ENCODE measurements at regions not wholly inside any gene's neighbourhood (a gene's known extent, or its start where the extent isn't known, plus 50 kb on each side); places are given as distances from the start of the nearest gene placed in this dataset.
A peak's percentile ranks its signal among the peaks of the same experiment; 100 is the strongest.

DNA sequence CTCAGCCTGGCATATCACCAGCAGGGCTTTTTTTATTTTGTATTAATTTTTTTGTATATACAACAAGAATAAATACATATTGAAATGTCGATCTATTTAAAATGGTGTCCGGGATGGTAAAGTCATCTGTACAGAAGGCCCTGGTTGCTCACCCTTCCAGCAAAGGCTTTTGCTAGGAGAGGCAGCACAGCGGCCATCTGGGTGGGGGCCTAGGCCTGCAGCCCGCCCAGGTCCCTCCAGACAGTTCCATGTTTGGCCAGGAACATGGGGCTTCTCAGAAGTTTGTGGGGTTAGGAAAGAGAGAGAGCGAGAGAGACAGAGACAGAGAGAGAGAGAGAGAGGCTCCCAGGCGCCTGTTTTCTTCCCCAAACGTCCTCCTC lies 152.6 kb upstream of the LYZL2 start:
- no peaks in the 10 kb centered on the region for H3K27me3 ChIP-seq

DNA sequence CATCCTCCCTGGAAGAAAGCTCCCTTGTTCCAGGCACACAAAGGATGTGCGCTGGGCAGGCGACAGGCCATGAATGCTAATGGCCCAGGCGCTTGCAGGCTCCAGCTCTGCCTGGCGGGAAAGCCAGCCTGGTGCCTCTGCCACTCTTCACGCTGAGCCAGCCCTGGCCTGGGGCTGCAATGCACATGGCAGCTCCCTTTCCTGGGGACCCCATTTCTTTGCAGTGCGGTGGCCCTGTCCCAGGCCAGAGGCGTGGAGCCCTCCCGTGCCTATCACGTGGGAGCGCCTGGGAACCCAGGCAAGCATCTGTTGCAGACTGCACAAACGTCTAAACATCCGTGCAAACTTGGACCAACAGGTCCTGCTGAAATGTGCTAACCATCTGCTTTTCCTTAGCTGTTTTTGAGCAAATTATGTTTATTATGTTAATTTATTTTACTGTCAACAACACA lies 152.1 kb upstream of the LYZL2 start:
- no peak overlapping the region for H3K4me3 ChIP-seq (ENCODE audit: low read depth, low read length)
- peak; percentile 21 for DNase-seq

More for the DNA sequence above, 152.6 kb upstream of the LYZL2 start:
- no peak overlapping the region for H3K4me3 ChIP-seq (ENCODE audit: low read depth, low read length)
- H3K4me1 ChIP-seq = peaks cover 11% of the 10 kb centered on the region
- DNase-seq = no peak
- no peaks in the 10 kb centered on the region for H3K9me3 ChIP-seq
- no peaks in the 10 kb centered on the region for H3K36me3 ChIP-seq
- TF ChIP-seq, protein P1, sequence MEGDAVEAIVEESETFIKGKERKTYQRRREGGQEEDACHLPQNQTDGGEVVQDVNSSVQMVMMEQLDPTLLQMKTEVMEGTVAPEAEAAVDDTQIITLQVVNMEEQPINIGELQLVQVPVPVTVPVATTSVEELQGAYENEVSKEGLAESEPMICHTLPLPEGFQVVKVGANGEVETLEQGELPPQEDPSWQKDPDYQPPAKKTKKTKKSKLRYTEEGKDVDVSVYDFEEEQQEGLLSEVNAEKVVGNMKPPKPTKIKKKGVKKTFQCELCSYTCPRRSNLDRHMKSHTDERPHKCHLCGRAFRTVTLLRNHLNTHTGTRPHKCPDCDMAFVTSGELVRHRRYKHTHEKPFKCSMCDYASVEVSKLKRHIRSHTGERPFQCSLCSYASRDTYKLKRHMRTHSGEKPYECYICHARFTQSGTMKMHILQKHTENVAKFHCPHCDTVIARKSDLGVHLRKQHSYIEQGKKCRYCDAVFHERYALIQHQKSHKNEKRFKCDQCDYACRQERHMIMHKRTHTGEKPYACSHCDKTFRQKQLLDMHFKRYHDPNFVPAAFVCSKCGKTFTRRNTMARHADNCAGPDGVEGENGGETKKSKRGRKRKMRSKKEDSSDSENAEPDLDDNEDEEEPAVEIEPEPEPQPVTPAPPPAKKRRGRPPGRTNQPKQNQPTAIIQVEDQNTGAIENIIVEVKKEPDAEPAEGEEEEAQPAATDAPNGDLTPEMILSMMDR (IDR thresholded peaks at IDR 0.05; ENCODE audit: low read depth, low read length) = no peak

DNA sequence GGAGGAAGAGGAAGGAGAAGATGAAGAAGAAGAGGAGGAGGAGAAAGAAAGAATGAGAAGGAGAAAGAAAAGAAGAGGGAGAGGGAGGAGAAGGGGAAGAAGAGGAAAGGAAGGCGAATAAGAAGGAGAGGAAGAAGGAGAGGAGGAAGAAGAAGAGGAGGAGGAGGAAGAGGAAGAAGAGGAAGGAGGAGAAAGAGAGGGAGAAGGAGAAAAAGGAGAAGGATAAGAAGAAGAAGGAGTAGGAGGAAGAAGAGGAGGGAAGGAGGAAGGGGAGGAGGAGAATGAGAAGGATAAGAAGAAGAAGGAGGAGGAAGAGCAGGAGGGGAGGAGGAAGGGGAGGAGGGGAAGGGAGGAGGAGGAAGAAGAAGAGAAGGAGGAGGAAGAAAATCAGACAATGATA lies 149.2 kb upstream of the LYZL2 start:
- no peaks in the 10 kb centered on the region for H3K9me3 ChIP-seq
- no peaks in the 10 kb centered on the region for H3K36me3 ChIP-seq
- H3K4me3 ChIP-seq (ENCODE audit: low read depth, low read length) = no peak overlapping the region
- H3K27me3 ChIP-seq = no peaks in the 10 kb centered on the region
- TF ChIP-seq, protein P1 (IDR thresholded peaks at IDR 0.05; ENCODE audit: low read depth, low read length) = no peak
- DNase-seq = no peak
- H3K4me1 ChIP-seq = no peaks in the 10 kb centered on the region; the same call in 1 of the 2 replicates

More for the DNA sequence above, 152.1 kb upstream of the LYZL2 start:
- TF ChIP-seq, protein P1 (IDR thresholded peaks at IDR 0.05; ENCODE audit: low read depth, low read length) = no peak
- H3K27me3 ChIP-seq = no peaks in the 10 kb centered on the region
- H3K36me3 ChIP-seq = no peaks in the 10 kb centered on the region
- H3K9me3 ChIP-seq = no peaks in the 10 kb centered on the region
- peaks cover 8% of the 10 kb centered on the region for H3K4me1 ChIP-seq

DNA sequence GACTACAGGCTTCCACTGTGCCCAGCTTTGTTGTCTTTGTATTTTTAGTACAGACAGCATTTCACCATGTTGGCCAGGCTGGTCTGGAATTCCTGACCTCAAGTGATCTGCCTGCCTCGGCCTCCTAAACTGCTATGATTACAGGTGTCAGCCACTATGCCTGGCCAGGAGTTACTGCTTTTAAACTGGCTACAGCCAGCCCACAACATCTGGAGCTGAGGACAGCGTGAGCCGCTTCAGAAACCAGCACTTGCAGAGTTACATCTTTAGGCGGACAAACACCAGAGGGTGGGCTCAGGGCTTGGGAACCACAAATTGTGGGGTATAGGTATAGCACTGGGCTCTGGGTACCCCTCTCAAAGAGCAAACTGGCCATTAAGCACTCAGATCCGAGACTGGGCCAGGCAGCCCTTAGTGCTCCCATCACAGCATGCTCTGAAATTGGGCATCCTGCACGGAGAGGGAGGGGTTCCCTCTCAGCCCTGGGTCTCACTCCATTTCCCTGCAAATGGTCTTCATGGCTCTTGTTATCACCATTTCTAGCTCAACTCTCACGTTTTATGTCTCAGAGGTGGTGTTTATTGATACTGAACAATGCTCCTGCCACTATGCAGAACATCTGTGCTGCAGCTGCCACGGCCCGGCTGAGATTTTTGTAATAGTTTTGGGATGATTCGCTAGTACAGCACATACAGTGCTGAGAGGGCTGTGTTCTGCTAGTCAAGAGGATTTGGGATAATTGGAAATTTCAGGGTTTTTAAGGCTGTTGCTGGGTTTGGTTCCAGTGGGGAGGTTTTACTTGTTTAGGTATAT lies 146.4 kb upstream of the LYZL2 start:
- H3K9me3 ChIP-seq = peaks cover 2% of the 10 kb centered on the region
- H3K4me1 ChIP-seq = no peaks in the 10 kb centered on the region
- no peak overlapping the region for H3K4me3 ChIP-seq (ENCODE audit: low read depth, low read length)
- no peak for DNase-seq
- H3K36me3 ChIP-seq = no peaks in the 10 kb centered on the region
- TF ChIP-seq, protein P1 (IDR thresholded peaks at IDR 0.05; ENCODE audit: low read depth, low read length) = no peak
- no peaks in the 10 kb centered on the region for H3K27me3 ChIP-seq

DNA sequence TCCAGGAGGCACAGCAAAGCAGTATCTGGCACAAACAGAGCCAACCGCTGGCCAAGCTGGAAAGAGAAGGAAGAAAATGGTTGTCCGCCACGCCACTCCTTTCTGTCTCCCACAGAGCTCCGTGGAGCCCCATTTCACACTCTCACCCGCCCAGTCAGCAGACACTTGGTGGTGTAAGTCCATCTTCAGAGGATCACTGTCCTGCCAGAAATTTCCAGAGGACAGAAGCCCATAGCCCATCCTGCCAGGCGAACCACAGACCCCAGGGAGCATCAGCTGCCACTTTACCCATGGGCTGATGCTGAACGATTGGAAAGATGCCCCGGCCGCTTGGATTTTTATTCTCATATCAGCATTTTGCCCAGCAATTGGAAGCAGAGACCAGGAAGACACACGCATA lies 144.7 kb upstream of the LYZL2 start:
- H3K36me3 ChIP-seq = no peaks in the 10 kb centered on the region
- DNase-seq = no peak
- no peaks in the 10 kb centered on the region for H3K4me1 ChIP-seq
- H3K9me3 ChIP-seq = peaks cover 7% of the 10 kb centered on the region
- TF ChIP-seq, protein P1 (IDR thresholded peaks at IDR 0.05; ENCODE audit: low read depth, low read length) = no peak
- no peaks in the 10 kb centered on the region for H3K27me3 ChIP-seq
- H3K4me3 ChIP-seq (ENCODE audit: low read depth, low read length) = no peak overlapping the region

DNA sequence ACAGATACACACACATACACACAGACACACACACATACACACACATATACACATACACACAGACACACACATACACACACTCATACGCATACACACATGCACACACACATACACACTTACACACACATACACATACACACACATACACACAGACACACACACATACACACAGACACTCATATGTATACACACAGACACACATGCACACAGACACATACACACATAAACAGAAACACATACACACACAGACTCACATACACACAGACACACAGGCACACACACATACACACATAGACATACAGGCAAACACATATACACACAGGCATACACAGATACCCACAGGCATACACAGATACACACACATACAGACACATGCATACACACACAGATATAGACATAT lies 143.9 kb upstream of the LYZL2 start:
- no peak for DNase-seq
- Histone ChIP-seq H3K36me3 (no peaks in the 10 kb centered on the region), H3K27me3 (no peaks in the 10 kb centered on the region), H3K9me3 (peaks cover 7% of the 10 kb centered on the region), H3K4me3 (ENCODE audit: low read depth, low read length) (no peak overlapping the region), H3K4me1 (no peaks in the 10 kb centered on the region)
- TF ChIP-seq, protein P1 (IDR thresholded peaks at IDR 0.05; ENCODE audit: low read depth, low read length) = no peak

Measured in BE2C (cell line).